Right atrium auricular region (tissue), 2 donors: ENCODE measurements at regions not wholly inside any gene's neighbourhood (a gene's known extent, or its start where the extent isn't known, plus 50 kb on each side); places are given as distances from the start of the nearest gene placed in this dataset.
"Not testable (repeated sequence)": the region's sequence is repeated elsewhere in the genome, so short reads cannot be mapped to it uniquely, and the experiment has no call there.

ENCODE experiments used
- DNase-seq: peaks from one replicate; pipeline ENCODE4 v3.0.0-alpha.2; 2019; ENCODE audit warnings: low spot score
- H3K27ac ChIP-seq, 2 donors: fragments of 200-600 bp; sonication (generic); 1 replicate in 1 of 2; 2 replicates in 1 of 2; pipeline ENCODE4 v1.5.1; 2016 to 2019
- H3K27me3 ChIP-seq, 2 donors: fragments of 200-600 bp; sonication (generic); one replicate each; pipeline versions ENCODE4 v1.5.1 to v1.6.0; 2017 to 2019
- H3K36me3 ChIP-seq: fragments of 200-600 bp; sonication (generic); one replicate; pipeline ENCODE4 v1.5.1; 2016
- H3K4me1 ChIP-seq, 2 donors: fragments of 200-600 bp; sonication (generic); one replicate each; pipeline versions ENCODE4 v1.5.1 to v1.6.0; 2017 to 2019
- H3K4me3 ChIP-seq, 2 donors: fragments of 200-600 bp; sonication (generic); 1 replicate in 1 of 2; 2 replicates in 1 of 2; pipeline ENCODE4 v1.5.1; 2017 to 2019; ENCODE audit warnings: mild to moderate bottlenecking in 1 of 2, moderate library complexity in 1 of 2
- H3K9me3 ChIP-seq, 2 donors: fragments of 200-600 bp; sonication (generic); one replicate each; pipeline ENCODE4 v1.5.1; 2019
- TF ChIP-seq, protein P1 (sequence below), 2 donors: fragments of 200-600 bp; sonication (generic); IDR thresholded peaks; one replicate each; pipeline ENCODE4 v1.5.1; 2019; ENCODE audit warnings: antibody characterized with exemption in 2 of 2

DNA sequence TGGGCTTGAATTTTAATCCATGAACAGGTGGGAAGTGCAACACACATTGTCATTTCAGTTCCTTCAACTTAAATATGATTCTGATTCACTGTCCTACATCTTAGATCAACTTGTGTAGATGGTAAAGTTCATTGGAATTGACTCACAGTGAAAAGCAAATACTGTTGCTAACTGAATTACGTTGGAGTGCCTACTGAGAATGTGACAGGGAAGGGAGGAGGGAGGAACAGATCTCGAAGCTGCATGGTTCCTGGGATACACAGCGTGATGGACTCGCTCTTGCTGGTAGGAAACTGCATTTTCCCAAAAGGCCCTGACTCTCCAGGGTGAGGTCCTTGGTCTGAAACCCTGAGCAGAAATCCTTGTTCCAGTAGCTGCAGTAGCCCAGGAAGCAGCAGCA lies 284.2 kb downstream of the USP46 start:
- no peaks in the 10 kb centered on the region for H3K9me3 ChIP-seq
- TF ChIP-seq, protein P1, sequence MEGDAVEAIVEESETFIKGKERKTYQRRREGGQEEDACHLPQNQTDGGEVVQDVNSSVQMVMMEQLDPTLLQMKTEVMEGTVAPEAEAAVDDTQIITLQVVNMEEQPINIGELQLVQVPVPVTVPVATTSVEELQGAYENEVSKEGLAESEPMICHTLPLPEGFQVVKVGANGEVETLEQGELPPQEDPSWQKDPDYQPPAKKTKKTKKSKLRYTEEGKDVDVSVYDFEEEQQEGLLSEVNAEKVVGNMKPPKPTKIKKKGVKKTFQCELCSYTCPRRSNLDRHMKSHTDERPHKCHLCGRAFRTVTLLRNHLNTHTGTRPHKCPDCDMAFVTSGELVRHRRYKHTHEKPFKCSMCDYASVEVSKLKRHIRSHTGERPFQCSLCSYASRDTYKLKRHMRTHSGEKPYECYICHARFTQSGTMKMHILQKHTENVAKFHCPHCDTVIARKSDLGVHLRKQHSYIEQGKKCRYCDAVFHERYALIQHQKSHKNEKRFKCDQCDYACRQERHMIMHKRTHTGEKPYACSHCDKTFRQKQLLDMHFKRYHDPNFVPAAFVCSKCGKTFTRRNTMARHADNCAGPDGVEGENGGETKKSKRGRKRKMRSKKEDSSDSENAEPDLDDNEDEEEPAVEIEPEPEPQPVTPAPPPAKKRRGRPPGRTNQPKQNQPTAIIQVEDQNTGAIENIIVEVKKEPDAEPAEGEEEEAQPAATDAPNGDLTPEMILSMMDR (IDR thresholded peaks at IDR 0.05) = no peak
- no peak overlapping the region for H3K27ac ChIP-seq
- DNase-seq = no peak
- H3K36me3 ChIP-seq = no peaks in the 10 kb centered on the region
- no peak overlapping the region for H3K4me3 ChIP-seq
- H3K4me1 ChIP-seq = no peaks in the 10 kb centered on the region
- H3K27me3 ChIP-seq = no peaks in the 10 kb centered on the region

DNA sequence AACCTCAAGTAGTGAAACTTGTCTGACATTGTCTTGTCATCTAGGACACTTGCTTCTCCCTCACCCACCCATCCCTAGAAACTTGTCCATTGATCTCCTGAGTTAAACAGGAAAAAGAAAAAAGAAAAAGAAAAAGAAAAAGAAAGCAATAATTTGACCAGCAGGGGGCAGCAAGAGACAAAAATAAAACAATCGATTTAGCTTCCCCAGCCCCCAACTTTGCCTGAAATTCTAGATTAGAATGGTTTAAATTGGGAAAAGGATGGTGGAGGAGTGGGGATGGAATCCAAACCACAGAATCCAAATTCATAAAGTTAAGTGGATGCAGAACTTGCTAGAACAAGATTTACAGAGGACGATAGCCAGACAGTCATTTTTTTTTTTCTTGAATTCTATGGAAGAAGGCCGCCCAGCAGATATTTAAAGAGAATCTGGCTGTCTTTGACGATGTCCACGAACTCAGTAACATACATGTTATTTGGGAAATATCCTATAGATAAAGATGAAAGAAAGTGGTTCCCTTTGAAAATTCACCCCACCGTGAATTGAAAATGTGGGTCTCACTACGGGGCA lies 282.9 kb downstream of the USP46 start:
- H3K4me3 ChIP-seq = no peak overlapping the region
- H3K36me3 ChIP-seq = no peaks in the 10 kb centered on the region
- no peaks in the 10 kb centered on the region for H3K27me3 ChIP-seq
- H3K27ac ChIP-seq = no peak overlapping the region
- no peak for DNase-seq
- no peaks in the 10 kb centered on the region for H3K9me3 ChIP-seq
- no peaks in the 10 kb centered on the region for H3K4me1 ChIP-seq
- TF ChIP-seq, protein P1 (IDR thresholded peaks at IDR 0.05) = peak; percentile 59 to 82

DNA sequence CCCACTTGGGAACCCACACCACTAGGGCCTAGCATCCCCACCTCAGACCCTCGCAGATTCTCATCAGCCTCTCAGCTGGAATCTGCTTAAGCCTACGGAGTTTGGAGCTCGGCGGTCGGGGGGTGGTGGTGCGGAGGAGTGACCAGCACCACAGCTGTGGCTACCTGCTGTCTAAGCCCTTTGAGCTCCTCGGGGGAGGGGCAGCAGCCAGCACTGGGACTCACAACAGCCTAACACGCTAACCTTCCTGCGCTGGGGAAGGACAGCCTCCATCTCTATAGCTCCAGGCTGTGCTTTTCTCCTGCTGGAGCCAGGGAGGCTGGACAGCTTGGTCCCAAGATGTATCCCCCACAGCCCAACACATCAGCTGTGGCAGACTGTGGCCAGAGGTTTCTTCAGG lies 281.5 kb downstream of the USP46 start:
- H3K27me3 ChIP-seq = no peaks in the 10 kb centered on the region
- H3K9me3 ChIP-seq = no peaks in the 10 kb centered on the region
- H3K4me3 ChIP-seq = no peak overlapping the region
- no peaks in the 10 kb centered on the region for H3K4me1 ChIP-seq
- DNase-seq = no peak
- no peaks in the 10 kb centered on the region for H3K36me3 ChIP-seq
- H3K27ac ChIP-seq = no peak overlapping the region
- TF ChIP-seq, protein P1 (IDR thresholded peaks at IDR 0.05) = no peak

DNA sequence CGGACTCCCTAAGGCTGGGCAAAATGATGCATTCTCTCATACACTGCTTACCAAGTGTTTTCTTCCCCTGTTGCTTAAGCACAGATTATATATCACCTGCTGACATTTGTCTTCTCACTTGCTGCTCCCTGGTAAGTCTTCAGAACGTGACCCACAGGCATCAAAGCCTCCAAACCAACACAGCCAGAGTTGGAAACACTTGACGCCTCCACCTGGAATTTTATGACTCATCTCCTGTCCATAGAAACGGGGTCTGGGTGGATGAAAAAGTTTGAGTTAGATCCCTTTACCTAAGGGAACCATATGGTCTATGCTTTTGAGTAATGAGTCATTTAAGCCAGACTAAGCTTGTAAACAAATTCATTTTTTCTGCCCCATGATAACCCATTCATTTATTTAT lies 251.6 kb downstream of the USP46 start:
- H3K4me3 ChIP-seq = no peak overlapping the region
- no peaks in the 10 kb centered on the region for H3K27me3 ChIP-seq
- H3K36me3 ChIP-seq = no peaks in the 10 kb centered on the region
- H3K9me3 ChIP-seq = no peaks in the 10 kb centered on the region
- no peaks in the 10 kb centered on the region for H3K4me1 ChIP-seq
- TF ChIP-seq, protein P1 (IDR thresholded peaks at IDR 0.05) = no peak
- no peak for DNase-seq
- H3K27ac ChIP-seq = no peak overlapping the region

DNA sequence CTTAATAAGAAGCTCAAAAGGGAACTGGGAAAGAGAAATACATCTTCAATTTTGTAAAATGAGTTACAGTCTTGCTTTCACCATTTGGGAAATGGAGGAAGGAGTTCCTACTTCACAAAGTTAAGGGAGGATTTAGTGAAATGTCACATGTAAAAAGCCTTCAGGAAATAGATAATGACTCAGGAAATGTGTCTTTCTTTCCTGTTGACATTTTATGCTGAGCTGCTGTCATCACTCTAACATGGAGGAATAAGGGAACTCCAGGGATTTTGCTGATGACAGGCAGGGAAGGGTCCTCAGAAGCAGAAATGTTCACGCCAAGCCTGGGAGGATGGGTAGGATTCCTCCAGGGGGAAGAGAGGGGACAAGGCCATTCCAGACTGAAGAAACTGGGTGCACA lies 251.1 kb downstream of the USP46 start:
- no peaks in the 10 kb centered on the region for H3K9me3 ChIP-seq
- H3K36me3 ChIP-seq = no peaks in the 10 kb centered on the region
- H3K27ac ChIP-seq = no peak overlapping the region
- H3K4me1 ChIP-seq = no peaks in the 10 kb centered on the region
- no peak for DNase-seq
- TF ChIP-seq, protein P1 (IDR thresholded peaks at IDR 0.05) = no peak
- H3K27me3 ChIP-seq = no peaks in the 10 kb centered on the region
- H3K4me3 ChIP-seq = no peak overlapping the region

DNA sequence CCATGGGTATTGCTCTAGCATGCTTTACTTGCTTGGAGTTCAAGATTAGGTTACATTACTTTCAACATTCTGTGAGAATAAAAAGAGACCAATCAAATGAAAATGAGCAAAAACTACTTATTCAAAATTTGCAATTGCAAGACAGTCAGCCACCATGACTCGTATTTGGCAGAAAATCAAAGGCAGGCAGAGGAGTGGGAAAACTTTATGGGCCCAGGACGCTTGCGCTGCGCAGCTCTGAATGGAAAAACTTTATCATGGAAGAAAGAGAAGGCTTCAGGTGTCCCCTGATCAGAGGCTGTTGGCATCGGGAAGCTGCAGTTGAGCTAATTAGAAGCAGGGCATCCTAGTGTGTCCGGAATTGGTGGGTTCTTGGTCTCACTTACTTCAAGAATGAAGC lies 250.6 kb downstream of the USP46 start:
- H3K4me1 ChIP-seq = no peaks in the 10 kb centered on the region
- TF ChIP-seq, protein P1 (IDR thresholded peaks at IDR 0.05) = no peak
- H3K36me3 ChIP-seq = no peaks in the 10 kb centered on the region
- no peak overlapping the region for H3K4me3 ChIP-seq
- H3K9me3 ChIP-seq = no peaks in the 10 kb centered on the region
- no peak for DNase-seq
- H3K27me3 ChIP-seq = no peaks in the 10 kb centered on the region
- no peak overlapping the region for H3K27ac ChIP-seq

DNA sequence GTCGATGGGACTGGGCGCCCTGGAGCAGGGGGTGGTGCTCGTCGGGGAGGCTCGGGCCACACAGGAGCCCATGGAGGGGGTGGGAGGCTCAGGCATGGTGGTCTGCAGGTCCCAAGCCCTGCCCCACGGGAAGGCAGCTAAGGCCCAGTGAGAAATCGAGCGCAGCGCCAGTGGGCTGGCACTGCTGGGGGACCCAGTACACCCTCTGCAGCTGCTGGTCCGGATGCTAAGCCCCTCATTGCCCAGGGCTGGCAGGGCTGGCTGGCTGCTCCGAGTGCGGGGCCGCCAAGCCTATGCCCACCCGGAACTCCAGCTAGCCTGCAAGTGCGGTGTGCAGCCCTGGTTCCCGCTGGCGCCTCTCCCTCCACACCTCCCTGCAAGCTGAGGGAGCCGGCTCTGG lies 249.3 kb downstream of the USP46 start:
- not testable (repeated sequence) for H3K27me3 ChIP-seq, DNase-seq, H3K4me1 ChIP-seq, H3K27ac ChIP-seq, H3K4me3 ChIP-seq, H3K36me3 ChIP-seq, H3K9me3 ChIP-seq
